Endothelial cell (in vitro differentiated cells): ENCODE measurements at regions not wholly inside any gene's neighbourhood (a gene's known extent, or its start where the extent isn't known, plus 50 kb on each side); places are given as distances from the start of the nearest gene placed in this dataset.

ENCODE experiments used
- DNase-seq: peaks from one replicate; pipeline ENCODE4 v3.0.0; 2021; ENCODE audit warnings: low spot score
- H3K27ac Mint-ChIP-seq: one replicate; pipeline ENCODE4 v1.8.0; 2021; ENCODE audit warnings: mixed read lengths, inconsistent platforms; ENCODE audit not compliant: unreplicated experiment
- H3K27me3 Mint-ChIP-seq: one replicate; pipeline ENCODE4 v1.8.0; 2021; ENCODE audit warnings: mild to moderate bottlenecking, moderate library complexity, mixed read lengths, inconsistent platforms; ENCODE audit not compliant: unreplicated experiment
- H3K36me3 Mint-ChIP-seq: one replicate; pipeline ENCODE4 v1.8.0; 2021; ENCODE audit warnings: mild to moderate bottlenecking, low read depth, mixed read lengths, inconsistent platforms; ENCODE audit not compliant: unreplicated experiment
- H3K4me1 Mint-ChIP-seq: one replicate; pipeline ENCODE4 v1.8.0; 2021; ENCODE audit warnings: mild to moderate bottlenecking, mixed read lengths, inconsistent platforms; ENCODE audit not compliant: unreplicated experiment
- H3K4me3 Mint-ChIP-seq: one replicate; pipeline ENCODE4 v1.8.0; 2021; ENCODE audit warnings: mild to moderate bottlenecking, mixed read lengths, inconsistent platforms; ENCODE audit not compliant: unreplicated experiment
- H3K9me3 Mint-ChIP-seq: one replicate; pipeline ENCODE4 v1.8.0; 2021; ENCODE audit warnings: mixed read lengths, inconsistent platforms; ENCODE audit not compliant: unreplicated experiment
- TF ChIP-seq, protein P1 (sequence below): fragments of 200-600 bp; sonication (generic); IDR thresholded peaks from one replicate; pipeline ENCODE4 v1.5.0; 2021; ENCODE audit warnings: antibody characterized with exemption; ENCODE audit not compliant: unreplicated experiment

GRCh38 chr6:80460257-80460865 is 353.9 kb downstream of the BCKDHB start:
- TF ChIP-seq, protein P1, sequence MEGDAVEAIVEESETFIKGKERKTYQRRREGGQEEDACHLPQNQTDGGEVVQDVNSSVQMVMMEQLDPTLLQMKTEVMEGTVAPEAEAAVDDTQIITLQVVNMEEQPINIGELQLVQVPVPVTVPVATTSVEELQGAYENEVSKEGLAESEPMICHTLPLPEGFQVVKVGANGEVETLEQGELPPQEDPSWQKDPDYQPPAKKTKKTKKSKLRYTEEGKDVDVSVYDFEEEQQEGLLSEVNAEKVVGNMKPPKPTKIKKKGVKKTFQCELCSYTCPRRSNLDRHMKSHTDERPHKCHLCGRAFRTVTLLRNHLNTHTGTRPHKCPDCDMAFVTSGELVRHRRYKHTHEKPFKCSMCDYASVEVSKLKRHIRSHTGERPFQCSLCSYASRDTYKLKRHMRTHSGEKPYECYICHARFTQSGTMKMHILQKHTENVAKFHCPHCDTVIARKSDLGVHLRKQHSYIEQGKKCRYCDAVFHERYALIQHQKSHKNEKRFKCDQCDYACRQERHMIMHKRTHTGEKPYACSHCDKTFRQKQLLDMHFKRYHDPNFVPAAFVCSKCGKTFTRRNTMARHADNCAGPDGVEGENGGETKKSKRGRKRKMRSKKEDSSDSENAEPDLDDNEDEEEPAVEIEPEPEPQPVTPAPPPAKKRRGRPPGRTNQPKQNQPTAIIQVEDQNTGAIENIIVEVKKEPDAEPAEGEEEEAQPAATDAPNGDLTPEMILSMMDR = no peak
- no peaks in the 10 kb centered on the region for H3K36me3 Mint-ChIP-seq
- DNase-seq = no peak
- H3K27me3 Mint-ChIP-seq = no peaks in the 10 kb centered on the region
- H3K27ac Mint-ChIP-seq = no peak overlapping the region
- H3K4me1 Mint-ChIP-seq = peaks cover under 1% of the 10 kb centered on the region
- H3K9me3 Mint-ChIP-seq = no peaks in the 10 kb centered on the region
- H3K4me3 Mint-ChIP-seq = no peak overlapping the region

DNA sequence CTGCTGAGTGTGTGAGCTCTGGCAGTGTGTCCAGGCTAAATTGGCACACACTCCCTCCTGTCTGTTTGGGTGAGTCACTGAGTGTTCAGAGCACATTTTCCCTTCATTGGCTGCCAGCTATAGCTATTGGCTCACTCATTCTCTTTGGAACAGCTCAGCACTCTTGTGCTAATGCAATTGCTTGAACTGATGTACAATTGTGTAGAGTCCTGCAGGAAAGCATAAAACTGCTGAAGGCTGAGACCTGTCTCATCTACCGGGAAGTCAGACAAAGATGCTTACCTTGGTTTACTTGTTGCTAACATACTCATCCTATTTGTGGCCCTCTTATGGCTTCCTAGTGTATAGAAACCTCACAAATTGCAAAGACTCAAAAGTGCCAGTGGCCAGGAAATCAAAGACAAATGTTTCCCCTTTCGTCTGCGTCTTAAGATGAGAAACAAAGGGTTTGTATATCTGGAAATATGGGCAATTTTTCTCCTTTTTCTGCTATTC is 351.0 kb downstream of the BCKDHB start:
- no peak overlapping the region for H3K4me3 Mint-ChIP-seq
- H3K27me3 Mint-ChIP-seq = no peaks in the 10 kb centered on the region
- no peak for DNase-seq
- H3K9me3 Mint-ChIP-seq = no peaks in the 10 kb centered on the region
- TF ChIP-seq, protein P1 = no peak
- H3K27ac Mint-ChIP-seq = no peak overlapping the region
- no peaks in the 10 kb centered on the region for H3K36me3 Mint-ChIP-seq
- H3K4me1 Mint-ChIP-seq = peaks cover 3% of the 10 kb centered on the region

DNA sequence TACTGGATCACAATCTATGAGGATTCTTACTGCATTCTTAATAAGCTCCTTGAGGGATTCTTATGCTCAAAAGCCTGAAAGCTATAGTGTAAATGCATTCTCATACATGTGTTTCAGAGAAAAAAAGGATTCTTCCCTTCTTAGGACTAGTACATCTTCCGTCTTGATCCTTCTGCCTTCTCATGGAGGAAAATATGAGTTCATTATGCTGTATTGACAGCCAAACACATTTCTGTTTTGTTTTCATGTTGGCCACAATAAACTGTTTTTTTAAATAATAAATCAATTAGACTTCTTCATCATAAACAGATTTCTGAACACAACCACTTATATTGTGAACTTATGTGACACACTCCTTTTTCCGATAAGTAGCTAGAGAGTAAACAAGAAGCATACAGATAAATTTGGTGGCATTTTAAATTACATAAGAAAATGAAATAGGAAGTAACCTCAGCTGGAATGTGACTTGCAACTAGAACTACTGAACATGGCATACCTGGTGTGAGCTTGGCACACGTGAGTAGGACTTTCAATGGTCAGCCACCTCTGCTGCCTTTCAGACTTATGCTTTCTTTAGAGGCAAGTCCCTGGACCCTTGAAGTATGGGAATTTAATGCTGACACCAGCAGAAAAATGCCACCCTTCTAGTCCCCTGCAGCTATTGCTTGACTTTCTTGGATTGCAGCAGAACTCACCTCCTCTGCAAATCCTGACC is 350.4 kb downstream of the BCKDHB start:
- Mint-ChIP-seq H3K36me3 (no peaks in the 10 kb centered on the region), H3K9me3 (no peaks in the 10 kb centered on the region), H3K27me3 (no peaks in the 10 kb centered on the region), H3K4me1 (peaks cover 3% of the 10 kb centered on the region), H3K27ac (no peak overlapping the region), H3K4me3 (no peak overlapping the region)
- no peak for DNase-seq
- TF ChIP-seq, protein P1 = no peak

GRCh38 chr6:80454661-80455365 is 348.3 kb downstream of the BCKDHB start:
- TF ChIP-seq, protein P1 = no peak
- no peak for DNase-seq
- H3K9me3 Mint-ChIP-seq = no peaks in the 10 kb centered on the region
- H3K36me3 Mint-ChIP-seq = no peaks in the 10 kb centered on the region
- H3K27ac Mint-ChIP-seq = no peak overlapping the region
- no peak overlapping the region for H3K4me3 Mint-ChIP-seq
- no peaks in the 10 kb centered on the region for H3K27me3 Mint-ChIP-seq
- H3K4me1 Mint-ChIP-seq = peaks cover 3% of the 10 kb centered on the region

GRCh38 chr6:80454197-80454596 is 347.7 kb downstream of the BCKDHB start:
- no peak for DNase-seq
- Mint-ChIP-seq H3K36me3 (no peaks in the 10 kb centered on the region), H3K27ac (no peak overlapping the region), H3K4me3 (no peak overlapping the region), H3K27me3 (no peaks in the 10 kb centered on the region), H3K4me1 (peaks cover 3% of the 10 kb centered on the region), H3K9me3 (no peaks in the 10 kb centered on the region)
- TF ChIP-seq, protein P1 = no peak
